Liver (tissue), 8 donors: ENCODE measurements at regions not wholly inside any gene's neighbourhood (a gene's known extent, or its start where the extent isn't known, plus 50 kb on each side); places are given as distances from the start of the nearest gene placed in this dataset.

Experiments
- DNase-seq: peaks from one replicate; pipeline ENCODE4 v3.0.0-alpha.2; 2017; ENCODE audit warnings: low spot score
- H3K27ac ChIP-seq, 2 donors: one replicate each; pipeline ENCODE4 v1.7.0; 2013; ENCODE audit warnings: inconsistent platforms in 2 of 2, low read length in 2 of 2, control low read depth in 1 of 2, low read depth in 1 of 2, mild to moderate bottlenecking in 1 of 2
- H3K27me3 ChIP-seq, 4 donors: one replicate each; pipeline versions ENCODE4 v1.6.1 to v1.7.0; 2013; ENCODE audit warnings: low read length in 3 of 4, inconsistent platforms in 1 of 4, mild to moderate bottlenecking in 1 of 4, moderate library complexity in 1 of 4; ENCODE audit not compliant: control insufficient read depth in 4 of 4, insufficient read depth in 4 of 4
- H3K36me3 ChIP-seq, 4 donors: one replicate each; pipeline versions ENCODE4 v1.6.1 to v1.7.0; 2013; ENCODE audit warnings: low read length in 3 of 4, mild to moderate bottlenecking in 3 of 4, low read depth in 1 of 4, moderate library complexity in 1 of 4; ENCODE audit not compliant: control insufficient read depth in 4 of 4, insufficient read depth in 3 of 4
- H3K4me1 ChIP-seq, 4 donors: one replicate each; pipeline versions ENCODE4 v1.6.1 to v1.7.0; 2013; ENCODE audit warnings: low read length in 3 of 4, mild to moderate bottlenecking in 3 of 4, moderate library complexity in 1 of 4; ENCODE audit not compliant: control insufficient read depth in 4 of 4, insufficient read depth in 4 of 4
- H3K4me3 ChIP-seq, 3 donors: one replicate each; pipeline versions ENCODE4 v1.6.1 to v1.7.0; 2013; ENCODE audit warnings: low read length in 3 of 3, control low read depth in 1 of 3, low read depth in 1 of 3, mild to moderate bottlenecking in 1 of 3
- H3K9ac ChIP-seq, 2 donors: one replicate each; pipeline ENCODE4 v1.7.0; 2013; ENCODE audit warnings: low read length in 2 of 2, mild to moderate bottlenecking in 2 of 2, moderate library complexity in 2 of 2, control low read depth in 1 of 2, low read depth in 1 of 2
- H3K9me3 ChIP-seq, 4 donors: one replicate each; pipeline versions ENCODE4 v1.6.1 to v1.7.0; 2013; ENCODE audit warnings: low read length in 3 of 4; ENCODE audit not compliant: control insufficient read depth in 4 of 4
- EGR1 ChIP-seq, 2 donors: IDR thresholded peaks; 2 replicates each; pipeline ENCODE4 v1.6.1; 2016 to 2018; ENCODE audit warnings: antibody characterized with exemption in 2 of 2, low read depth in 2 of 2
- FOXA1 ChIP-seq: IDR thresholded peaks from 2 replicates; pipeline ENCODE4 v1.6.1; 2016; ENCODE audit warnings: antibody characterized with exemption
- FOXA2 ChIP-seq: IDR thresholded peaks from 2 replicates; pipeline ENCODE4 v1.6.1; 2016; ENCODE audit warnings: antibody characterized with exemption
- GABPA ChIP-seq, 2 donors: IDR thresholded peaks in 1 of 2; conservative IDR thresholded peaks in 1 of 2; 2 replicates each; pipeline ENCODE4 v1.6.1; 2016; ENCODE audit warnings: antibody characterized with exemption in 2 of 2, mild to moderate bottlenecking in 1 of 2, moderate library complexity in 1 of 2
- HNF4A ChIP-seq, 2 donors: conservative IDR thresholded peaks; 2 replicates each; pipeline ENCODE4 v1.6.1; 2016; ENCODE audit warnings: antibody characterized with exemption in 2 of 2, mild to moderate bottlenecking in 2 of 2
- HNF4G ChIP-seq: IDR thresholded peaks from 2 replicates; pipeline ENCODE4 v1.6.1; 2016; ENCODE audit warnings: antibody characterized with exemption
- JUND ChIP-seq, 2 donors: IDR thresholded peaks; 2 replicates each; pipeline ENCODE4 v1.6.1; 2016; ENCODE audit warnings: antibody characterized with exemption in 2 of 2
- NR2F2 ChIP-seq: IDR thresholded peaks from 2 replicates; pipeline ENCODE4 v1.6.1; 2016; ENCODE audit warnings: antibody characterized with exemption
- RAD21 ChIP-seq, 2 donors: IDR thresholded peaks; 2 replicates each; pipeline ENCODE4 v1.6.1; 2016; ENCODE audit warnings: antibody characterized with exemption in 2 of 2, mild to moderate bottlenecking in 2 of 2
- RXRA ChIP-seq, 2 donors: IDR thresholded peaks; 2 replicates each; pipeline ENCODE4 v1.6.1; 2017 to 2018; ENCODE audit warnings: antibody characterized with exemption in 2 of 2, mild to moderate bottlenecking in 1 of 2
- SP1 ChIP-seq: IDR thresholded peaks from 2 replicates; pipeline ENCODE4 v1.6.1; 2018; ENCODE audit warnings: antibody characterized with exemption, mild to moderate bottlenecking
- TAF1 ChIP-seq: conservative IDR thresholded peaks from 2 replicates; pipeline ENCODE4 v1.6.1; 2016; ENCODE audit warnings: antibody characterized with exemption, mild to moderate bottlenecking
- YY1 ChIP-seq: IDR thresholded peaks from 2 replicates; pipeline ENCODE4 v1.6.1; 2016; ENCODE audit warnings: antibody characterized with exemption, mild to moderate bottlenecking
- whole genome bisulfite sequencing: extraction: QIAGEN DNeasy Blood & Tissue Kit; methylation state at CpG from one replicate; pipeline ENCODE4 v1.1.7; 2013; 5-methylcytosine and 5-hydroxymethylcytosine counted together
- TF ChIP-seq, protein P1 (sequence below): IDR thresholded peaks from 2 replicates; pipeline ENCODE4 v1.6.1; 2016; ENCODE audit warnings: antibody characterized with exemption, mild to moderate bottlenecking
- TF ChIP-seq, protein P2 (sequence below): IDR thresholded peaks from 2 replicates; pipeline ENCODE4 v1.6.1; 2016; ENCODE audit warnings: antibody characterized with exemption
- TF ChIP-seq, protein P3 (sequence below): IDR thresholded peaks from 2 replicates; pipeline ENCODE4 v1.6.1; 2016; ENCODE audit warnings: antibody characterized with exemption
- TF ChIP-seq, protein P4 (sequence below): fragments of 150-350 bp; IDR thresholded peaks from 2 replicates; pipeline ENCODE4 v1.5.1; 2017; ENCODE audit warnings: improper control_type of control experiment, low read depth, low read length; ENCODE audit not compliant: missing input control
- TF ChIP-seq, protein P5 (sequence below): IDR thresholded peaks from 2 replicates; pipeline ENCODE4 v1.6.1; 2016; ENCODE audit warnings: antibody characterized with exemption
- donor health status: healthy.
- donor health status: healthy.
- donor health status: healthy.
- donor health status: healthy.
- donor health status: healthy.

DNA sequence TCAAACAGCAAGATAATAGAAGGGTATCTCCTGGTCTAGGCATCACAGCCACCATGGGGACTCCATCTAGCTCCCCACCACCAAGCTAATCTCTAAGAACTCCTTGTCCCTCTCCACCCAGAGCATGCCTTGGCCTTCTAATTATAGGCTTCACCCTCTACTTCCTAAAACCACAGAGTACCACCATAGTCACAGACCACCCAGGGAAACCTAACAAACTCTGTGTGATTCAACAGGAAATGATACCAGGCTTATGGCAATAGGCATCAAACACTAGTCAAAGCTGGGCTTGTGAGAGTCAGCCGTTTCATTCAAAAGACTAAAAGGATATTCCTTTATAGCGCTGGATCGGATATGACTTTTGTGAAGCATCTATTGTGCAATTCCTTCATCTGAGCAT, 91.5 kb upstream of the NALF2 start:
- TF ChIP-seq EGR1 (IDR thresholded peaks at IDR 0.05; ENCODE audit: low read depth in 2 of 2) (no peak), YY1 (no peak), FOXA2 (no peak), FOXA1 (no peak), GABPA (IDR thresholded peaks at IDR 0.05 in 1 of 2, conservative IDR thresholded peaks at IDR 0.05 in 1 of 2) (no peak), RAD21 (IDR thresholded peaks at IDR 0.05) (no peak), RXRA (IDR thresholded peaks at IDR 0.05) (no peak), HNF4A (conservative IDR thresholded peaks at IDR 0.05) (no peak), TAF1 (no peak), SP1 (no peak), NR2F2 (no peak), JUND (IDR thresholded peaks at IDR 0.05) (no peak), HNF4G (no peak)
- TF ChIP-seq, protein P1, sequence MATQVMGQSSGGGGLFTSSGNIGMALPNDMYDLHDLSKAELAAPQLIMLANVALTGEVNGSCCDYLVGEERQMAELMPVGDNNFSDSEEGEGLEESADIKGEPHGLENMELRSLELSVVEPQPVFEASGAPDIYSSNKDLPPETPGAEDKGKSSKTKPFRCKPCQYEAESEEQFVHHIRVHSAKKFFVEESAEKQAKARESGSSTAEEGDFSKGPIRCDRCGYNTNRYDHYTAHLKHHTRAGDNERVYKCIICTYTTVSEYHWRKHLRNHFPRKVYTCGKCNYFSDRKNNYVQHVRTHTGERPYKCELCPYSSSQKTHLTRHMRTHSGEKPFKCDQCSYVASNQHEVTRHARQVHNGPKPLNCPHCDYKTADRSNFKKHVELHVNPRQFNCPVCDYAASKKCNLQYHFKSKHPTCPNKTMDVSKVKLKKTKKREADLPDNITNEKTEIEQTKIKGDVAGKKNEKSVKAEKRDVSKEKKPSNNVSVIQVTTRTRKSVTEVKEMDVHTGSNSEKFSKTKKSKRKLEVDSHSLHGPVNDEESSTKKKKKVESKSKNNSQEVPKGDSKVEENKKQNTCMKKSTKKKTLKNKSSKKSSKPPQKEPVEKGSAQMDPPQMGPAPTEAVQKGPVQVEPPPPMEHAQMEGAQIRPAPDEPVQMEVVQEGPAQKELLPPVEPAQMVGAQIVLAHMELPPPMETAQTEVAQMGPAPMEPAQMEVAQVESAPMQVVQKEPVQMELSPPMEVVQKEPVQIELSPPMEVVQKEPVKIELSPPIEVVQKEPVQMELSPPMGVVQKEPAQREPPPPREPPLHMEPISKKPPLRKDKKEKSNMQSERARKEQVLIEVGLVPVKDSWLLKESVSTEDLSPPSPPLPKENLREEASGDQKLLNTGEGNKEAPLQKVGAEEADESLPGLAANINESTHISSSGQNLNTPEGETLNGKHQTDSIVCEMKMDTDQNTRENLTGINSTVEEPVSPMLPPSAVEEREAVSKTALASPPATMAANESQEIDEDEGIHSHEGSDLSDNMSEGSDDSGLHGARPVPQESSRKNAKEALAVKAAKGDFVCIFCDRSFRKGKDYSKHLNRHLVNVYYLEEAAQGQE = no peak
- TF ChIP-seq, protein P2, sequence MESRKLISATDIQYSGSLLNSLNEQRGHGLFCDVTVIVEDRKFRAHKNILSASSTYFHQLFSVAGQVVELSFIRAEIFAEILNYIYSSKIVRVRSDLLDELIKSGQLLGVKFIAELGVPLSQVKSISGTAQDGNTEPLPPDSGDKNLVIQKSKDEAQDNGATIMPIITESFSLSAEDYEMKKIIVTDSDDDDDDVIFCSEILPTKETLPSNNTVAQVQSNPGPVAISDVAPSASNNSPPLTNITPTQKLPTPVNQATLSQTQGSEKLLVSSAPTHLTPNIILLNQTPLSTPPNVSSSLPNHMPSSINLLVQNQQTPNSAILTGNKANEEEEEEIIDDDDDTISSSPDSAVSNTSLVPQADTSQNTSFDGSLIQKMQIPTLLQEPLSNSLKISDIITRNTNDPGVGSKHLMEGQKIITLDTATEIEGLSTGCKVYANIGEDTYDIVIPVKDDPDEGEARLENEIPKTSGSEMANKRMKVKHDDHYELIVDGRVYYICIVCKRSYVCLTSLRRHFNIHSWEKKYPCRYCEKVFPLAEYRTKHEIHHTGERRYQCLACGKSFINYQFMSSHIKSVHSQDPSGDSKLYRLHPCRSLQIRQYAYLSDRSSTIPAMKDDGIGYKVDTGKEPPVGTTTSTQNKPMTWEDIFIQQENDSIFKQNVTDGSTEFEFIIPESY = no peak
- TF ChIP-seq, protein P3, sequence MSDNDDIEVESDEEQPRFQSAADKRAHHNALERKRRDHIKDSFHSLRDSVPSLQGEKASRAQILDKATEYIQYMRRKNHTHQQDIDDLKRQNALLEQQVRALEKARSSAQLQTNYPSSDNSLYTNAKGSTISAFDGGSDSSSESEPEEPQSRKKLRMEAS = no peak
- TF ChIP-seq, protein P4, sequence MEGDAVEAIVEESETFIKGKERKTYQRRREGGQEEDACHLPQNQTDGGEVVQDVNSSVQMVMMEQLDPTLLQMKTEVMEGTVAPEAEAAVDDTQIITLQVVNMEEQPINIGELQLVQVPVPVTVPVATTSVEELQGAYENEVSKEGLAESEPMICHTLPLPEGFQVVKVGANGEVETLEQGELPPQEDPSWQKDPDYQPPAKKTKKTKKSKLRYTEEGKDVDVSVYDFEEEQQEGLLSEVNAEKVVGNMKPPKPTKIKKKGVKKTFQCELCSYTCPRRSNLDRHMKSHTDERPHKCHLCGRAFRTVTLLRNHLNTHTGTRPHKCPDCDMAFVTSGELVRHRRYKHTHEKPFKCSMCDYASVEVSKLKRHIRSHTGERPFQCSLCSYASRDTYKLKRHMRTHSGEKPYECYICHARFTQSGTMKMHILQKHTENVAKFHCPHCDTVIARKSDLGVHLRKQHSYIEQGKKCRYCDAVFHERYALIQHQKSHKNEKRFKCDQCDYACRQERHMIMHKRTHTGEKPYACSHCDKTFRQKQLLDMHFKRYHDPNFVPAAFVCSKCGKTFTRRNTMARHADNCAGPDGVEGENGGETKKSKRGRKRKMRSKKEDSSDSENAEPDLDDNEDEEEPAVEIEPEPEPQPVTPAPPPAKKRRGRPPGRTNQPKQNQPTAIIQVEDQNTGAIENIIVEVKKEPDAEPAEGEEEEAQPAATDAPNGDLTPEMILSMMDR = no peak
- TF ChIP-seq, protein P5, sequence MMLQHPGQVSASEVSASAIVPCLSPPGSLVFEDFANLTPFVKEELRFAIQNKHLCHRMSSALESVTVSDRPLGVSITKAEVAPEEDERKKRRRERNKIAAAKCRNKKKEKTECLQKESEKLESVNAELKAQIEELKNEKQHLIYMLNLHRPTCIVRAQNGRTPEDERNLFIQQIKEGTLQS = no peak
- Histone ChIP-seq H3K4me1 (no peaks in the 10 kb centered on the region), H3K4me3 (no peak overlapping the region), H3K9ac (no peak overlapping the region), H3K36me3 (no peaks in the 10 kb centered on the region), H3K27ac (no peak overlapping the region), H3K27me3 (no peaks in the 10 kb centered on the region), H3K9me3 (peaks cover 0 to 5% (median 0%) of the 10 kb centered on the region in 4 donors)
- DNase-seq = no peak
- 89% methylated on average over 3 of the region's 3 CpGs for WGBS
